ENCODE measurements at regions not wholly inside any gene's neighbourhood (a gene's known extent, or its start where the extent isn't known, plus 50 kb on each side); places are given as distances from the start of the nearest gene placed in this dataset.

- Histone ChIP-seq H3K4me1 (ENCODE audit: control insufficient read depth in 2 of 3, insufficient read depth in 2 of 3, low read depth in 1 of 3, low read length in 3 of 3) (no peaks in the 10 kb centered on the region), H3K36me3 (ENCODE audit: control insufficient read depth in 2 of 3, insufficient read depth in 3 of 3, low read length in 3 of 3) (no peaks in the 10 kb centered on the region), H3K27ac (ENCODE audit: low read depth in 2 of 2, low read length in 2 of 2) (no peak overlapping the region), H3K27me3 (ENCODE audit: control insufficient read depth, insufficient read depth, low read length) (no peaks in the 10 kb centered on the region), H3K4me3 (ENCODE audit: low read length in 3 of 3) (no peak overlapping the region), H3K9me3 (ENCODE audit: control insufficient read depth in 2 of 3, insufficient read depth in 1 of 3, low read length in 3 of 3) (peaks cover 0 to 6% (median 2%) of the 10 kb centered on the region in 3 donors), H3K9ac (ENCODE audit: low read length in 3 of 3) (no peak overlapping the region)
- TF ChIP-seq CTCF (IDR thresholded peaks at IDR 0.05; ENCODE audit: borderline replicate concordance, extremely low read depth, insufficient read depth) = no peak
- FAIRE-seq (no peak), DNase-seq (no peak)
- intact Hi-C loops (cut with DNase I) = no loop called here
Observed at GRCh38 chr9:13648676-13649075, 369.2 kb upstream of the MPDZ start.

DNA sequence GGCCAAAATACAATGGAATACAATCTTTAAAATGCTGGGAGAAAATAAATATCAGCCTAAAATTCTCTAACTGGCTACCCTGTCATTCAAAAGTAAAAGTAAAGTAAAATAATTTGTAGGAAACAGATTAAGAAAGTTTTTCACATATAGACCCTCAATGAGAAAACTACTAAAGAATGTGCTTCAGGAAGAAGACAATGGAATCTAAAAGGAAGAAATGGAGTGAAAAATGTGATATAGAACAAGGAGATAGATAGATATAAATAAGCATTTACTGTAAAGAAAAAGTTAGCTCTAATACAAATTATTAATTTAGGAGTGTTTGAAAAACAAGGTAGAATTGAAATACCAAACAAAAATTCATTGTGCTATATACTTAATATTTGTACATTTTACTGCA is 368.6 kb upstream of the MPDZ start:
- Histone ChIP-seq H3K4me3 (ENCODE audit: low read length in 3 of 3) (no peak overlapping the region), H3K9me3 (ENCODE audit: control insufficient read depth in 2 of 3, insufficient read depth in 1 of 3, low read length in 3 of 3) (peaks cover 0 to 6% (median 2%) of the 10 kb centered on the region in 3 donors), H3K36me3 (ENCODE audit: control insufficient read depth in 2 of 3, insufficient read depth in 3 of 3, low read length in 3 of 3) (no peaks in the 10 kb centered on the region), H3K27me3 (ENCODE audit: control insufficient read depth, insufficient read depth, low read length) (no peaks in the 10 kb centered on the region), H3K9ac (ENCODE audit: low read length in 3 of 3) (no peak overlapping the region), H3K27ac (ENCODE audit: low read depth in 2 of 2, low read length in 2 of 2) (no peak overlapping the region), H3K4me1 (ENCODE audit: control insufficient read depth in 2 of 3, insufficient read depth in 2 of 3, low read depth in 1 of 3, low read length in 3 of 3) (no peaks in the 10 kb centered on the region)
- no peak for TF ChIP-seq CTCF (IDR thresholded peaks at IDR 0.05; ENCODE audit: borderline replicate concordance, extremely low read depth, insufficient read depth)
- DNase-seq (no peak), FAIRE-seq (no peak)
- intact Hi-C loops (cut with DNase I) = no loop called here

DNA sequence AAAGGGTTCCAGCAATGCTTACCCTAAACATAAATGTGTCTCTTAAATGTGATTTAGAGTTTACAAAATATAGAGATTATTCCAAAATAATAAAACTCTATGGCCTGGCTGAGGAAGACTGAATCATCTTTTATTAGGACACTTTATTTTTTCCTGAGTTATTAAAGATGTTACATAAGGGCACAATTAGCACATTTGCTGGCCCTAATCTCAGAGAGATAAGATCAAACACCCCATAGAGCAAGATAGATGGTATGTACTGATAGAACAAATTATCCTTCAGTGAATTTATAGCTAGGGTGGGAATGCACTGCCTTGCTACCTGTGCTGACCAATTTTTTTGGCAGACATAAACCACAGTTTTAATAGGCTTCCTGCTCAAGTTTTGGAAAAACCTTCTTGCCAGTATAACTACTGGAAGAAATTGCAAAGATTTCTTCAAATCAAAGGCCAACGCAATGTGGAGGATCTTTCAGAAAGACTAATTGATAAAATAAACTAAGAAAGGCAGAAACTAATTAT is 367.1 kb upstream of the MPDZ start:
- FAIRE-seq = no peak

More for the DNA sequence above, 367.1 kb upstream of the MPDZ start:
- Histone ChIP-seq H3K9me3 (ENCODE audit: control insufficient read depth in 2 of 3, insufficient read depth in 1 of 3, low read length in 3 of 3) (peaks cover 0 to 6% (median 2%) of the 10 kb centered on the region in 3 donors), H3K27ac (ENCODE audit: low read depth in 2 of 2, low read length in 2 of 2) (no peak overlapping the region), H3K36me3 (ENCODE audit: control insufficient read depth in 2 of 3, insufficient read depth in 3 of 3, low read length in 3 of 3) (no peaks in the 10 kb centered on the region), H3K27me3 (ENCODE audit: control insufficient read depth, insufficient read depth, low read length) (no peaks in the 10 kb centered on the region), H3K4me1 (ENCODE audit: control insufficient read depth in 2 of 3, insufficient read depth in 2 of 3, low read depth in 1 of 3, low read length in 3 of 3) (no peaks in the 10 kb centered on the region), H3K9ac (ENCODE audit: low read length in 3 of 3) (no peak overlapping the region), H3K4me3 (ENCODE audit: low read length in 3 of 3) (no peak overlapping the region)
- intact Hi-C loops (cut with DNase I) = no loop called here
- no peak for TF ChIP-seq CTCF (IDR thresholded peaks at IDR 0.05; ENCODE audit: borderline replicate concordance, extremely low read depth, insufficient read depth)
- peak in 1 of 5 donors; percentile 10 for DNase-seq

Measured in kidney (tissue), 13 donors.